B cell (primary cell): ENCODE measurements at regions not wholly inside any gene's neighbourhood (a gene's known extent, or its start where the extent isn't known, plus 50 kb on each side); places are given as distances from the start of the nearest gene placed in this dataset.

ENCODE experiments used
- ATAC-seq: fragments of 200-7000 bp; cut with Tn5 transposase; one replicate; pipeline ENCODE4 v1.10.0; 2021; ENCODE audit warnings: low read depth, mild to moderate bottlenecking, moderate number of reproducible peaks, moderate library complexity
- CTCF ChIA-PET: fragments of 350-600 bp; sonication (Branson Sonifier 250); formaldehyde crosslinking; loops from one replicate; lab custom pipeline; 2021; ENCODE audit warnings: antibody characterized with exemption, inconsistent platforms; lab: Charles Lee
- POLR2A ChIA-PET: fragments of 350-600 bp; sonication (Branson Sonifier 250); formaldehyde crosslinking; loops from one replicate; lab custom pipeline; 2021; ENCODE audit warnings: antibody characterized with exemption; lab: Charles Lee
- DNase-seq: peaks from one replicate; pipeline ENCODE4 v3.0.0; 2013
- H2AFZ ChIP-seq: 2 replicates; pipeline ENCODE4 v1.6.1; 2012; ENCODE audit warnings: mild to moderate bottlenecking, low read depth, low read length; ENCODE audit not compliant: insufficient read depth, poor library complexity, severe bottlenecking
- H3K27ac ChIP-seq, 2 donors: 1 replicate in 1 of 2; 2 replicates in 1 of 2; pipeline ENCODE4 v1.5.1; 2012 to 2013; ENCODE audit warnings: low read length in 2 of 2, mild to moderate bottlenecking in 2 of 2, moderate library complexity in 1 of 2
- H3K27me3 ChIP-seq, 4 experiments: fragments of 200-600 bp in 1 of 4; sonication (generic) in 1 of 4; replicated peaks in 1 of 4; 1 replicate in 2 of 4; 2 replicates in 2 of 4; pipeline versions ENCODE4 v1.6.1 to v1.7.0; 2013 to 2016; ENCODE audit warnings: low read length in 3 of 4, mild to moderate bottlenecking in 2 of 4, mixed read lengths in 1 of 4, moderate library complexity in 1 of 4; ENCODE audit not compliant: insufficient read depth in 4 of 4, control insufficient read depth in 3 of 4; ENCODE audit errors: control extremely low read depth in 1 of 4
- H3K36me3 ChIP-seq, 2 experiments: replicated peaks in 1 of 2; 1 replicate in 1 of 2; 2 replicates in 1 of 2; pipeline versions ENCODE4 v1.6.1 to v1.7.1; 2013; ENCODE audit warnings: low read length in 1 of 2; ENCODE audit not compliant: insufficient read depth in 2 of 2, control insufficient read depth in 1 of 2; ENCODE audit errors: control extremely low read depth in 1 of 2, extremely low read depth in 1 of 2
- H3K4me1 ChIP-seq, 2 donors: fragments of 200-600 bp in 1 of 2; sonication (generic) in 1 of 2; 1 replicate in 1 of 2; 2 replicates in 1 of 2; pipeline versions ENCODE4 v1.5.1 to v1.6.1; 2013 to 2017; ENCODE audit warnings: low read length in 2 of 2; ENCODE audit not compliant: control insufficient read depth in 2 of 2, insufficient read depth in 2 of 2
- H3K4me2 ChIP-seq: replicated peaks from 2 replicates; pipeline ENCODE3; 2012; ENCODE audit warnings: mild to moderate bottlenecking, low read depth, low read length; ENCODE audit not compliant: poor library complexity, severe bottlenecking
- H3K4me3 ChIP-seq, 5 experiments: fragments of 200-600 bp in 1 of 5; sonication (generic) in 1 of 5; 1 replicate in 3 of 5; 2 replicates in 2 of 5; pipeline versions ENCODE4 v1.5.1 to v1.7.0; 2011 to 2016; ENCODE audit warnings: low read length in 4 of 5, mild to moderate bottlenecking in 4 of 5, low read depth in 2 of 5, control low read depth in 1 of 5, moderate library complexity in 1 of 5; ENCODE audit not compliant: insufficient read depth in 1 of 5; ENCODE audit errors: control extremely low read depth in 1 of 5, extremely low read depth in 1 of 5
- H3K79me2 ChIP-seq: fragments of 200-600 bp; sonication (generic); one replicate; pipeline ENCODE4 v1.6.0; 2016; ENCODE audit warnings: low read length; ENCODE audit not compliant: control insufficient read depth, insufficient read depth
- H3K9ac ChIP-seq: fragments of 200-600 bp; sonication (generic); 2 replicates; pipeline ENCODE4 v1.6.1; 2017; ENCODE audit warnings: mild to moderate bottlenecking, low read length, moderate library complexity
- H3K9me3 ChIP-seq, 3 donors: one replicate each; pipeline versions ENCODE4 v1.6.1 to v1.7.1; 2013; ENCODE audit warnings: low read length in 2 of 3; ENCODE audit not compliant: control insufficient read depth in 2 of 3, insufficient read depth in 1 of 3; ENCODE audit errors: control extremely low read depth in 1 of 3
- H4K20me1 ChIP-seq: 2 replicates; pipeline ENCODE4 v1.6.0; 2012; ENCODE audit warnings: mild to moderate bottlenecking, low read length; ENCODE audit not compliant: insufficient read depth, control insufficient read depth, poor library complexity, severe bottlenecking
- H3K27ac Mint-ChIP-seq: one replicate; pipeline ENCODE4 v1.8.0; 2021; ENCODE audit warnings: mixed read lengths
- H3K27me3 Mint-ChIP-seq: one replicate; pipeline ENCODE4 v1.8.0; 2021; ENCODE audit warnings: mixed read lengths
- H3K4me1 Mint-ChIP-seq: one replicate; pipeline ENCODE4 v1.8.0; 2021; ENCODE audit warnings: mixed read lengths
- H3K4me3 Mint-ChIP-seq: one replicate; pipeline ENCODE4 v1.8.0; 2021; ENCODE audit warnings: mixed read lengths
- H3K9me3 Mint-ChIP-seq: one replicate; pipeline ENCODE4 v1.8.0; 2022; ENCODE audit warnings: mixed read lengths; ENCODE audit not compliant: insufficient read depth
- CTCF ChIP-seq: fragments of 200-600 bp; IDR thresholded peaks from one replicate; pipeline ENCODE4 v1.8.0; 2022; ENCODE audit warnings: antibody characterized with exemption, mild to moderate bottlenecking
- EZH2 ChIP-seq: IDR thresholded peaks from 2 replicates; pipeline ENCODE4 v1.6.1; 2012; ENCODE audit warnings: borderline replicate concordance, low read depth, mild to moderate bottlenecking, moderate library complexity, low read length; ENCODE audit not compliant: insufficient read depth, poor library complexity, severe bottlenecking
- WGBS: methylation state at CpG from one replicate; pipeline ENCODE4 v1.1.5; 2013; ENCODE audit warnings: missing lambda C conversion rate; ENCODE audit not compliant: insufficient coverage; 5-methylcytosine and 5-hydroxymethylcytosine counted together
- intact Hi-C: fragments of 100-400 bp; cut with micrococcal nuclease; formaldehyde crosslinking; loops from one replicate; pipeline ENCODE4 v1.10.0; 2022

GRCh38 chr21:39047046-39047445 lies 136.2 kb downstream of the PSMG1 start:
- no CpG with 5 or more reads among the region's 3 CpGs for WGBS
- ATAC-seq (no peak), DNase-seq (no peak)
- peaks cover 5% of the 10 kb centered on the region for H3K27me3 Mint-ChIP-seq
- H2AFZ ChIP-seq: no peak overlapping the region
- H4K20me1 ChIP-seq: no peaks in the 10 kb centered on the region
- H3K9ac ChIP-seq: no peak overlapping the region
- H3K79me2 ChIP-seq: no peaks in the 10 kb centered on the region
- no peaks in the 10 kb centered on the region for H3K36me3 ChIP-seq
- H3K27ac Mint-ChIP-seq: no peak overlapping the region
- H3K9me3 ChIP-seq: peaks cover 0 to 3% (median 0%) of the 10 kb centered on the region in 3 donors
- H3K27ac ChIP-seq: no peak overlapping the region
- H3K4me3 Mint-ChIP-seq: no peak overlapping the region
- CTCF ChIA-PET: no interaction called here
- H3K4me3 ChIP-seq: no peak overlapping the region
- H3K4me1 Mint-ChIP-seq: no peaks in the 10 kb centered on the region
- POLR2A ChIA-PET: no interaction called here
- H3K27me3 ChIP-seq: no peaks in the 10 kb centered on the region
- TF ChIP-seq CTCF (no peak), EZH2 (no peak)
- H3K4me2 ChIP-seq: no peak overlapping the region
- H3K9me3 Mint-ChIP-seq: peaks cover 3% of the 10 kb centered on the region
- intact Hi-C loops: no loop called here
- H3K4me1 ChIP-seq: no peaks in the 10 kb centered on the region

GRCh38 chr21:39046236-39046916 lies 136.9 kb downstream of the PSMG1 start:
- TF ChIP-seq CTCF (no peak), EZH2 (no peak)
- Histone ChIP-seq H3K4me2 (no peak overlapping the region), H3K4me1 (no peaks in the 10 kb centered on the region), H3K9ac (no peak overlapping the region), H2AFZ (no peak overlapping the region), H3K9me3 (peaks cover 0 to 3% (median 0%) of the 10 kb centered on the region in 3 donors), H3K36me3 (no peaks in the 10 kb centered on the region), H3K27ac (no peak overlapping the region), H3K27me3 (no peaks in the 10 kb centered on the region), H4K20me1 (no peaks in the 10 kb centered on the region), H3K79me2 (no peaks in the 10 kb centered on the region), H3K4me3 (no peak overlapping the region)
- H3K27me3 Mint-ChIP-seq: peaks cover 5% of the 10 kb centered on the region
- intact Hi-C loops: no loop called here
- H3K27ac Mint-ChIP-seq: no peak overlapping the region
- H3K9me3 Mint-ChIP-seq: peaks cover 3% of the 10 kb centered on the region
- WGBS: 94% methylated on average over 8 of the region's 9 CpGs
- ChIA-PET CTCF (no interaction called here), POLR2A (no interaction called here)
- no peak for ATAC-seq
- no peak overlapping the region for H3K4me3 Mint-ChIP-seq
- H3K4me1 Mint-ChIP-seq: no peaks in the 10 kb centered on the region
- DNase-seq: no peak
